M059J (cell line): ENCODE measurements at regions not wholly inside any gene's neighbourhood (a gene's known extent, or its start where the extent isn't known, plus 50 kb on each side); places are given as distances from the start of the nearest gene placed in this dataset.

Experiments used
- DNase-seq: peaks from one replicate; pipeline ENCODE4 v3.0.0-alpha.2; 2012; ENCODE audit warnings: low read depth

DNA sequence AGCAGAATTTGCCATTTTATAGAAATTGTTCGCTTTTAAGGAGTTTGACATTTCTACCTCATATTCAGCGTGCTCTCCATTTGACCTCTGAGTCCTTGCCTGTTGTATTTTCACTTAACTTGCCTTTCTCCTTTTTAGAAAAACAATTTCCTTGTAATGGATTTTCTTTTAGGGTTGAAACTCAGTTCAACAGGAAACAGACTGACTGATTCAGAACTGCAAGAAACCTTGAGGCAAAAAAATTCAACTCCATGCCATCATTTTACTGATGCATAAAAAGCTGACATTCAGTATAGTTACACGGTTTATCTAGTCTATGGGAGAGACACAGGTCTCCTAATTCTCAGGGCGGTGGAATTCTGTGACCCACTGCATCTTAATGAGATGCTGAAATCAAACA, 59.8 kb downstream of the MRPS30 start:
- DNase-seq = peak; percentile 27

GRCh38 chr5:44869928-44870327, 61.2 kb downstream of the MRPS30 start:
- DNase-seq = no peak

DNA sequence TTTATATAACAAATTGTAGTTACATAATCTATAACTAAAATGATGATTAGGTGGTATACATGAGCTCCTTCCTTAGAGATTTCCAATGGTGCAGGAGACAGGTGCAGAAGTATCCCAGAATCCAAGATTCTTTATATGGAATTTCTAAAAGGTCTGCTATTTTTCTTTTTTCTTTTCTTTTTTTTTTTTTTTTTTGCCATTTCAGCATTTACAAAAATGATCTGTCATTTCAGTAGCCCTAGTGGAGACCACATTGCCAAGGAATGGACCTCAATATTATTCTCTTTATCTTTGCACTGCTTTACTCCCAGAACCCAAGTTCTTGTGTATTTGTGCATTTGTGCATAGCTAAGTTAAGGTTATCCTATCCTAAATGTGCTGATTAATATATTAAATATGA, 61.7 kb downstream of the MRPS30 start:
- DNase-seq = no peak

DNA sequence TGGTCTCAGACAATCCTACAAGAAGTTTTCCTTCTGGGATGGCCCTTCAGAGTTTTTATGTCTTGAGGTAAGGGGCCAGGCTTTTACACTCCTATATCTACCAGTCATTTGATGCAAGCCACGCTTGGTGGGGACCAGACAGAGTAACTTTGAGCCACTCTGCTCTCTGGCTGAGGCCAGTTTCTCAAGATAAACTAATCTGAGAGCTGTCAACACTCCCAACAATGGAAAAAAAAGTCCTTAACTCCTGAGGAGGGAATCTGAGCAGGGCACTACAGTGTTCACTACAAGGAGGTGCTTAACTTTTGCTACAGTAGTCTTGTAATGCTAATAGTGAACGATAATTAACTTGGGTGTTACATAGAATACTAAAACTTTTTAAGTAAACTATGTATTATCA, 62.7 kb downstream of the MRPS30 start:
- DNase-seq = peak; percentile 10

DNA sequence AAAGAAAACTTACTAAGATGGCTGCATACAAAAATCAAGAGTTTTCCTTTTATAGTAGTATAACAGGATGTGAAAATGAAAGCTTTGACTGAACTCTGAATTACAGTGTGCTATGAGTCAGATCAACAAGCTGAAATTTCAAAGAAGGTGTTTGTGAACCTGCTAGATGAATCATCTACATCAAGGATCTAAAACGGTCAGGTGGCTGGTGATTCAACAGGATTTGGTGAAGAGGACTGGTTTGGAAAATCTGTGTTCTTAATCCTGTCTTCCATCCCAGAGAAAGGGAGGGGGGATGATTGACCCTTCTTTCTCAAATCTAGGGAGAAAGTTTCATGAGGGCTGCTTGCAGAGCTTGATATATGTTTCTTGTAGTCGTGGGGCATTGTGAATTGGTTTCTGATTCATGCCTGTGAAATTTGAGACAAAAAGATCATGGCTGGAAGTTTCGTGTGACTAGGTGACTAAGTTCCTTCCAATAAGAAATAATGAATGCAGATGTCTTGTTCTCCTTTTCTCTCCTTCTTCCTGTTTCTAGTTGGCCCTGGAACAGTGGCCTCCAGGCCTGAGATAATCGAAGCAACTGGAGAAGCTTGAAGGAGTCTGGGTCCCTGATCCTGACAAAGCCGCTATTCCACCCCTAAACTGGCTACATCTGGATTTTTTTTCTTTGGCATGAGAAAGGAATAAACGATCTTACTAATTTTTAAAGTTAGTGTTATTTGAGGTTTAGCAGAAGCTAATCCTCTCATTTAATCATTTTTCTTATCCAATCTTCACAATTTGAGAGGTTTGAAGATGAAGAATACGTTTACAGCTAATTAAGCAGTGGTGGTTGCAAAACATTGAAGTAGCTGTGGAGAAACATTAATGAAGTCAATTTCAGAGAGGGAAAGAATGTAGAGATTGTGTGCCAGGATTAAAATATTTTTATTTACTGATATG, 67.2 kb downstream of the MRPS30 start:
- DNase-seq = peak; percentile 98

- DNase-seq = no peak
These were observed 72.5 kb downstream of the MRPS30 start for GRCh38 chr5:44881266-44881665.

DNA sequence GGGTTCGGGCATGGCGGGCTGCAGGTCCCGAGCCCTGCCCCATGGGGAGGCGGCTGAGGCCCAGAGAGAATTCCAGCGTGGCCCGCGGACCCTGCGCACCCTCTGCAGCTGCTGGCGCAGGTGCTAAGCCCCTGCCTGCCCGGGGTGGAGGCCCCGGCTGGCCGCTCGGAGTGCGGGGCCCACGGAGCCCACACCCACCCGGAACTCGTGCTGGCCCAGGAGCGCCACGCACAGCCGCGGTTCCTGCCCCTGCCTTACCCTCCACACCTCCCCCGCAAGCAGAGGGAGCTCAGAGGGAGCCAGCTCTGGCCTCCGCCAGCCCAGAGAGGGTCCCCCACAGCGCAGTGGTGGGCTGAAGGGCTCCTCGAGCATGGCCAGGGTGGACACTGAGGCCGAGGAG, 75.3 kb downstream of the MRPS30 start:
- no peak for DNase-seq

DNA sequence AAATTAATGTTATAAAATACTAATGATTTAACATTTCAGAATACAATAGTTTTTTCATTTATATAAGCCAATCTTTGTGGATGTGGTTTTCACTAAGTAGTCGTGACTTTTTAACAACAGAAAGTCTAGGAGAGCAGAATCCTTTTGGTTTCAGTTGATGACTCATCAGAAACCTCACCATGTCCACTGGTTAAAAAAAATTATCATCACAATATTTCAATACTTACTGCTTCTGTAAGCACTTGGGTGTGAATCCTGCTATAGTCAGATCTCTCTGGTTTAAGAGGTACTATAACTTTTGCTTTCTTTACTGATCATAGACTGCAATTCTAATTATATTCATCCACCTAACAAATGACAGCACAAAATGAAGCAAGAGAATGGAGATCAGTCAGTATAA, 77.2 kb downstream of the MRPS30 start:
- DNase-seq = peak; percentile 73

- no peak for DNase-seq
These were observed 79.0 kb downstream of the MRPS30 start for GRCh38 chr5:44887722-44888121.

- no peak for DNase-seq
These were observed 79.7 kb downstream of the MRPS30 start for GRCh38 chr5:44888435-44888834.

- no peak for DNase-seq
These were observed 82.4 kb downstream of the MRPS30 start for GRCh38 chr5:44891116-44891515.

DNA sequence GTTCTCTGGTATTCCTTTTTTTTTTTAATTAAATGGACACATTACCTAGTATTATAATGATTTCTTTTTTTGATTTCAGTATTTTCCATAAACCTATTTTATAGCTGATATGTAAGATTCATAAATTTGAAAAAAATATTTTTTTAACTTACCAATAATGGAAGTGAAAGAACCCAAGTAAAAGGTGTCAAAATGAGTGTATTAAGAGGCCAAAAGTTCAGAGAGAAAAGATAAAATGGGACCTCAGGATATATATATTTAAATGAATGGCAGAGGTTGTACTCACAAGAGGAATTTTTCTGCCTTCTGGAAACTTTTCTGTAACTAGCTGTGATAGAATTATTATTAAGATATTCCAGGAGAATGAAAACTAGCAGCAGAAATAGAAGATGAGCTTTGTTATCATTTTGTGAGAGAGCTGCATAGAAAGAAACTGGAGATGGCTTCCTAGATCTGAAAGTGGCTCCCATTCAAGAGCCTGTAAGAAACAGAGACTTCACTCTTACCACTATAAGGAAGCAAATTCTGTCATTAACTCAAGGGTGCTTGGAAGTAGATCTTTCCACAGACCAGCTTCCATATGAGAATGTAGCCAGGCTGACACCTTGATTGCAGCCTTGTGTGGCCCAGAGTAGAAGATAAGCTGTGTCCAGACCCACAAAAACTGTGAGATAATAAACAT, 91.7 kb downstream of the MRPS30 start:
- DNase-seq = no peak

- DNase-seq = no peak
These were observed 98.6 kb downstream of the MRPS30 start for GRCh38 chr5:44907396-44907795.

- no peak for DNase-seq
These were observed 100.3 kb downstream of the MRPS30 start for GRCh38 chr5:44909004-44909403.

- no peak for DNase-seq
These were observed 102.8 kb downstream of the MRPS30 start for GRCh38 chr5:44911501-44911900.

GRCh38 chr5:44914221-44914620, 105.5 kb downstream of the MRPS30 start:
- no peak for DNase-seq

DNA sequence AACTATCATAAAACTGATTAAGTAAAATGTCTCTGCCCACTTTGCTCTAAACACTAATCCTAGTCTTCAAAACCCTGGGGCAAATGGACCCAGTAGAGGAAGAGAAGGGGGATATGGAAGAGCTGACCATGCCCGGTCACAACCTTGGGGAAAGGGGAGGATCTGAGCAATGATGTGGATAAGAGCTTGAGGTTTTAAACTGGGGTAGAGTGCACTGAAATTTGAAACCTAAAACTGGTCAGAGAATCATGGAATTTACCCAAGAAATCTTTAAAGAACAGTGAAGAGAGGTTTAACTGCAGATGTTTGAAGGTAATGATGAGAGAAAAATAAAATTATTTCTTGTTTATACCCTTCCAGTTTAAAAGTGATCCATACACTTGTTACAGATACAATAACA, 110.8 kb downstream of the MRPS30 start:
- DNase-seq = peak; percentile 56

DNA sequence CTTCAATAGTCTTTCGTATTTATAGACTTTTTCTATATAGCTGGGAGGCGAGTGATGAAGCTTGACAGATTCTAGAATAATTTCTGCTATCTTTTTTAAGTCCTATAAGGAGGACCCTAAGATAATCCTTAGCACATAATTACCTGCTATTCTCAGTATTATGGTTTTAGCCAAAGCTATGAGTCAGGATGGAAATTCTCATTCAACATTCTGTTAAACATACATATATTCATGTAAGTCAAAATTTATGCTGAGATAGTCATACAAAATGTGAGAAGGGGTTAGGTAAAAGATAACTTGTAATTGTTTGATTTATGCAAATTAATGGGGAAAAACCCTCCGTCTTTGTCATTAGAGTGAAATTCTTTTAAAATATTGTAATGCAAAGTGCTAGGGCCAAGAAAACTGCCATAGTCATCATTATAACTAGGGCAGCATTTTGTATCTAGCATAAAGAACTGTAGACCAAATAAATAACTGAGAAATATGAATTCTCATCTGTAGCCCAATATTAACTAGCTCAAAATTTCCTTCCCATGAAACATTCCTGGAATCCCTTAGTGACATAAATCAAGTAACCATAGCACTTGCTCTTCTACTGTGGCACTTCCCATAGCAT, 118.5 kb downstream of the MRPS30 start:
- DNase-seq = no peak

GRCh38 chr5:44932922-44933585, 124.3 kb downstream of the MRPS30 start:
- DNase-seq = no peak

DNA sequence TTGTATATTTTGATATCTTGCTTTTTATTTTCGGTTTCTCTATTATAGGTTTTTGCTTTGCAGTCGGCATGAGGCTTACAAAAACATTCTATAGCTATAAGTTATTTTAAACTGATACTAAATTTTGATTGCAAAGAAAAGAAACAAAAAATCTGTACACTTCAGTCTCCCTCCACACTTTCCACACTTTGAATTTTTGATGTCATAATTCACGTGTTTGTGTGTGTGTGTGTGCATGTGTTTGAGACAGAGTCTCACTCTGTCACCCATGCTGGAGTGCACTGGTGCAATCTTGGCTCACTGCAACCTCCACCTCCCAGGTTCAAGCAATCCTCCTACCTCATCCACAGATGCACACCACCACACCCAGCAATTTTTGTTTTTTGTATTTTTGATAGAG, 124.9 kb downstream of the MRPS30 start:
- no peak for DNase-seq

DNA sequence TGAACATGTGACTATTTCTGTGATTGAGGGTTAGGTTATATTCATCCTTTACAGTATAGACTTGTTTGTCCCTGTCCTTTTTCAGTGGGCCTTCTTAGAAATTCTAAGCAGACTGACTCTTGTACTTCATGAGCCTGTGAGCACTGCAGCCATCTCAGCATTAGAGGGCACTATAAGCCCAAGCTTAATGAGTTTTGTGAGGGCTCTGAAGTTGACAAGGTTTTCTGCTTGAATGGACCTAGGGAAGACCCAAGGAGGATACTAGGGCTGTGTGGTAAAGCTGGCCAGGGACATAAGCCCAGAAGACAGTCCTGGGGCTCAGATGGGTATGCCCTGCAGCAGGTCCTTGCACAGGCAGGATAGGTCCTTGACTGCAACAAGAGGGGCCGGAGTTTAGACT, 126.5 kb downstream of the MRPS30 start:
- peak; percentile 53 for DNase-seq

- DNase-seq = peak; percentile 25
These were observed 127.1 kb downstream of the MRPS30 start for GRCh38 chr5:44935871-44936270.
